HT1080 (cell line): ENCODE measurements at regions not wholly inside any gene's neighbourhood (a gene's known extent, or its start where the extent isn't known, plus 50 kb on each side); places are given as distances from the start of the nearest gene placed in this dataset.
A peak's percentile ranks its signal among the peaks of the same experiment; 100 is the strongest.

Source experiments
- DNase-seq: peaks from one replicate; pipeline ENCODE4 v3.0.0-alpha.2; 2015; ENCODE audit warnings: low read depth

DNA sequence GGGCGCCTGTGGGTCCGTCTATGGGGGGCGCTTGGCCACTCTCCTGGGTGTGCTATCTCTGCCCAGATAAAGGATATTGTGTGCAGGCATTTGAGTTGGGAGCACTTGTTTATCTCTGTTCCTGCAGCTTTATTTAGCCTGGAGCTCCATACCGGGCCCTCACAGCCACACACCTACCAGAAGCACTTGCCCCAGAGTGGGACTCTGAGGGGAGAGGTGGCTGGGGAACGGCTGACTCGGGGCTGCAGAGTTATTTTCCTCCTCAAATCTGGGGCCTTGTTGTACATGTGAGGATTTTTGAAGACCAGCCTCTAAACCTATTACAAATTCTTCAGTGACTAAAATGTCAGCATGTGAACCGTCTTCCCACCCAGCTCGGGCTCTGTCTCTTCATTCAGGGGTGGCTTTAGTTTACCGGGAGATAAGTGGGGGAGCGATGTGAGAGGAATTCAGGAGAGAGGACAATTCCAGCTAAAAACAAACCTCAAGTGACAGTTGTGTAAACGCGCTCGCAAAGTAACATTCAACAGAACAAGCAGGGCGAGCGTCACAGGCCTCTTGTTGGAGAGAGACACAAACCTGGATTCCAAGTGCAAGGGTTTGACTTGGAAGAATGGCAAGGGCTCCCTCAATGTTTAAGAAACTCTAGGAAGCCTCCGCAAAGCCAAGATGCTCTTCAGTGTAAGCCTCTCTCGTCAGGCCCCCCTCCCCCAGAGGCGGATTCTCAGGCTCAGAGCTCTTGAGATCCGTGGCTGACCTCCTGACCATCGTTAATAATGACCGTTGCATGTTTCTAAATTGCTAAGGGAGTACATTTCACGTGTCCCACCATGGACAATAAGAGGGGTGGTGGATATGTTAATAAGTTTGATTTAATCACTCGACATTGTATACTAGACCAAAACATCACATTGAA is 548.9 kb downstream of the QKI start:
- DNase-seq = no peak

DNA sequence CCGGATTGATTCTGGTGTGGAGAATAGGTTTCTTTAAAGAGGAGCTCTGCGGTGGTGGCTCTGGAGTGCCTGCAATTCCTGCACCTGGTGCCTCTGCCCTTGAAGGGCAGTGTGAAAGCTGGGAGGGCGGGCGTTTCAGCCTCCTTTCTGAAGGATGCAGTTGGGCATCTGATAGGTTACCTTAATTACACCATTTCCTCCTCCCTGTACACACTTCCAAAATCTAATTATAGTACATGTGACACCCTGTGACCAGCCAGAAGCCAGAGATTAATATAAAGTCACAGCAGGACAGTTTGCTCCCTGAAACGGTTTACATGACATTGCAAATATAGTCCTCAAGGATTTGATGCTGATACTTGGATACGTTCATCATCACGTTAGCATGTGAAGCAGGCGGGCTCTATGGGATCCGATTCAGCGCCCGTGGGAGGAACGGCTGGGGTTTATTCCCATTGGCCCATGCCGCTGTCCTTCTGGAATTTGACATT is 548.2 kb downstream of the QKI start:
- no peak for DNase-seq

DNA sequence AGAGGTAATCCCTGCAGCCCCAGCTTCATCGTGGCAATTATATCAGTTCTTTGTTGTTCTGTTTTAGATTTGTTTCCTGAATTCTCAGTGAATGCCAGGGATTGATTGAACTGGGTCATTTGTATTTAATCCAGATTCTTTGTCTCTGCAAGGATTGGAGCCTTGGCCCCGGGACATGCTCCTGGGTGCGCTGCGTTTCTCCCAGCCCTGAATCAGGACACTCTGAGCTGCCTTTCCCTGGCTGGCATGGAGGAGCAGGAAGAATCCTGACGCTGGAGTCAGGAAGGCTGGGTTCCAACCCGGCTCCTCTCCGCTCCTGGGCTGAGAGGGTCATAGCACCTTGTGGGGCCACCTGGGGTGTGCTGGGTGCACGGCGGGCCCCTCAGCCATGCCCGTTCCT is 545.6 kb downstream of the QKI start:
- DNase-seq = no peak

DNA sequence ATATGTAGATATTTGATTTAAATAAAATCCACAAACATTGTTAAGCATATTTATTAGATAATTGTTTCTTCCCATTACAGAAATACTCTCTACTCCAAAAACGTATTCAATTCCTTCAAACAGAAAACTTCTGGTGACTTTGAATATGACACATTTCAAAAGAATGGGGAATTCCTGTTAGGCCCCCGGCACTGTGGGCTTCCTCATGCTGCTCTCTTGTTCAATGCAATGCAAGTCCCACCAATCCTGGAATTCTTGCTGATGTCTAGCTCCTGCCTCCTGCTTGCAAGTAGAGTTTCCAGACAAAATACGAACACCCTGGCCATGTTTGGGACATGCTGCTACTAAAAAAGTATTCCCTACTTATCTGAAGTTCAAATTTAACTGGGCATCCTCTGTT is 544.1 kb downstream of the QKI start:
- peak; percentile 60 for DNase-seq

DNA sequence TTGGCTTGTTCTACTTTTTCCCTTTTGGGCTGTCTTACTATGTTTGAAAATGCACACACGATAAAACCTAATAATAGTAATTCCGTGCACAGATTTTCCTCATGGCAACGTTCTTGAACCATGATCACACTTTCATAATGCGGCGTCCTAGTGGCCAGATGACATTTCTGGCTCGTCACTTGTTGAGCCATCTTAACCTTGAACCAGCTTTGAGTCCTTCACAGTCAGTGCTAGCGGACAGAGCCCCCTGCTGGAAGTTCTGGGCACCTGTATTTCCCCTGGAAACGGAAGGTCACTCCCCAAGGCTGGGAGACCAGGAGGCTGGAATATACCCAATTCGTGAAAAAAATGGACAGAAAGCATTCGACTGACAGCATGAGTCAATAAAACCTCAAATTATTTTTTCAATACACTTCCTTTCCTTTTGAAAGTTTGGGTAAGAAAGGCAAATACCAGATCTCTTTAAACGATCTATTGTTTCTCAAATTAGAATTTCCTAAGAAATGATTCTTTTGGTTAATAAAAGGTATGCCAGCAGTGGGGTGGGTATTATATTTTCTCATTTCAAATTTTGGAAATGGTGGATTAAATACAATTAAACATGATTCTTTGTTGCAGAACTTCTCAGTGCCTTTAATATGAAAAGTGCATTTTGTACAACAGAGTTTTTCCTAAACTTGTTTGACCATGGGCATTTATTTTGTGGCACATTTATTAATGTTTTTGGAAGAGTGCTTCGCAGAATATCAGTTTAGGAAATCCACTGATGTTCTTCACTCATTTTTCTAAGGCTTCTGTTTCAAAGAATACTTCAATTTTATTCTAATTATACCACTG is 542.3 kb downstream of the QKI start:
- peak; percentile 77 for DNase-seq

DNA sequence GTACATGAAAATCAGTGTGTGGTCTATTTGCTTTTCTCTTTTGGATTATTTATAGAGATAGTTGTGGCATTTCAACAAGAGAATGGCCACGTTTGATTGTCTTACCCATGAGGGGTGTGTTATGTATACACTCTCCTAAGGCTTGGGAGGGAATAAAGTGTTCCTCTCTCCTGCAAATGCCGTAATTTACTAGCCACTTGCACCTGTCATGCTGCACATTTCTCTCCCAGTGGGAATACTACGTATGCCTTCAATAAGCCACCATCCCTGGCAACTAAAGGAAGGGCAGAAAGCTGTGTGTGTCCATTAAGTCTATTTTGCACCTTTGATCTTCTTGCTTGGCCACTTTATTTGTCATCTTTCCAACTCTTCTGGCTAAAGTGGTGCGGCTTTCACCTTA is 541.2 kb downstream of the QKI start:
- no peak for DNase-seq

DNA sequence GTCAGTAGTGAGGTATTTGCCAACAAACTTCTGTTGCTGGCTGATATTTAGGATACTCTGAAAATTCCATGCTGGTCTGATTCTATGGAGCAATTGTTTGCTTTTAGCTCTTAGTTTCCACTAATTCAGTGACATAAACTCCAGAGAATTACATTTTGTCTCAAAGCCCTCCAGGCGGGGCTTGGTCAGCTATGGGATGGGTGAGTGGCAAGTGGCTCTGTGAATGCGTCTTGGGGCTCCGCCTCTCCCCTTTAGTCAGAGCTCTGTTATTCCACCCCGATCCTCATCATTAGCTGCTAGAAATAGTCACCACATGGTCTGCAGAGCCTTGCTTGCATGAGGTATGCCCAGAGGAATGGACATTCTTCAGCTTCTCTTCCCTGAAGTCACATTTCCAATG is 540.6 kb downstream of the QKI start:
- no peak for DNase-seq

DNA sequence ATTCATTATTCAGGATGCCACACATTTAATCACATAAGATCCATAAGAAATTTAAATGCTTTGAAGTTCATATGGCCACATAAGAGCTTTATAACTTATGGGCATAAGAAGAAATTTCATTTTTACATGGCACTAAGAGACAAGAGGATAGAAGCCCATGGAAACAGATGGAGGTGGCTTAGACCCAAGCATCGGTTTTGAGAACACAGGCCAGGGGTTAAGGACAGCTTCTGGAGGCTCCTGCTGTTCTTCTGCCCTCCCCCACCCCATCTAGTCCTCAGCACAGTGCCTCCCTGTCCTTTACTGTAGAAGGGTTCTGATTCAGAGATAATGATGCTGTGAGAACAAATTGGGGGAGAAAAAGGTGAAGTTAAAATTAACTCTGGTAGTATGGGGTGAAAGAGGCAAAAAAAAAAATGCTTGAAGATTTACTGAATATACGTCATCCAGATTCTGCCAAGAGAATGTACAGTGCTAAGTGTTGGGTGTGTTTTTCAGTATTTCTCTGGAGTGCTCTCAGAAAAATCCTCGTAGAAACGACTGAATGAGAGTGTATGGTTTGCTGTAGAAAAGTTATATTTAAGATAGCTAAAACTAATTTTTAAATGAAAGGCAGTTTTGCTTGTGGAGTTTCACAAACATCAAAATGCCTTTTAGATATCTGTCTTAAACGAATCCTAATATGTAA is 539.7 kb downstream of the QKI start:
- DNase-seq = no peak

DNA sequence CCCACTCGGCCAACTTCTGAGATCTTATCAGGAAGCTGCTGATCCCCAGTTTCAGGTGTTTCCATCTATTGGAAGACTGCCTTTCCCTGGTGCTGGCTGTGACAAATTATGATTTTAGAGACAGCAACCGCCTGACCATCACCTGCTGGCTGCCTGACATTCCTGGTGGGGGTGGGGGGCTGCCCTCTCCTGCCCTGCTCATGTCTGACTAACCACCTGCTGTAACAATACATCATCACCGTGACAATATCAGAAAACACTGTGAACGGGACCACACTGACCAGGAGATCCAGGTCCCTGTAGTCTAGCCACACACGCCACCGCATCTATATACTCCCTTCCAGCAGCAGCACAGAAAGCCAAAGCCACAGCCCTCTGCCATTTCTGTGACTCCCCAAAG is 537.5 kb downstream of the QKI start:
- DNase-seq = no peak

DNA sequence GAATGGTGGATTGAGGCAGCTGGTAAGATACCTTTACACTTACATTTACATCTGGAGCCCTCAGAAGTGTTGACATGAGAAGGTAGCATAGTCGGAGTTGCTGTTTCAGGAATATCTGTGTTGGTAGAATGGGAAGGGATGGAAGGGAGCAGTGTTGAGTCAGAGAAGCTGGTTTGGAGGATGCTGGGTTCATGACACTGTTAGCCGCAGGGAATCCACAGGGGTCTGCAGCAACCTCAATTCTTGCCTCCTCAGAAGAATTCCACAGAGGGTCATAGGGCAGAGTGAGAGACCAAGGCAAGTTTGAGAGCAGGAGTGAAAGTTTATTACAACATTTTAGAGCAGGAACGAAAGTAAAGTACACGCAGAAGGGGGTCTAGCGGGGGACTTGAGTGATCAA is 536.8 kb downstream of the QKI start:
- DNase-seq = no peak

DNA sequence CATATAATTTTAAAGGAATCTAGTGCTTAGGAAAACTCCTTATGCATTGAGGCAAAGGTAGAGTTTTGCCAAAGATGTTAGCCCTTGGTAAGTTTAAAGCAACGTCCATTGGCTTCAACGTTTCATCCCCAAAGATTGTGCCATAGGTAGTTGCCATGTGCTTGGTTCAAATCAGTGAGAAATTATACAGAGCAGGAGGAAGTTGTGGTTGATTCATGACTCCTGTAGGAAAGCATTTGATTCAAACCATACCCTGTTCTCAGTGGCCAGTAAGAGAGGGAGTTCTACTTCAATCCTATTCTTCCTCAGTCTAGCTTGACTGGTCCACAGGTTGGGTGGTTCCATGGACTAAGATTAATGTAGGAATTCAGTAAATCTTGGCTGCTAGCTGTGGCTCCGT is 535.6 kb downstream of the QKI start:
- peak; percentile 74 for DNase-seq

DNA sequence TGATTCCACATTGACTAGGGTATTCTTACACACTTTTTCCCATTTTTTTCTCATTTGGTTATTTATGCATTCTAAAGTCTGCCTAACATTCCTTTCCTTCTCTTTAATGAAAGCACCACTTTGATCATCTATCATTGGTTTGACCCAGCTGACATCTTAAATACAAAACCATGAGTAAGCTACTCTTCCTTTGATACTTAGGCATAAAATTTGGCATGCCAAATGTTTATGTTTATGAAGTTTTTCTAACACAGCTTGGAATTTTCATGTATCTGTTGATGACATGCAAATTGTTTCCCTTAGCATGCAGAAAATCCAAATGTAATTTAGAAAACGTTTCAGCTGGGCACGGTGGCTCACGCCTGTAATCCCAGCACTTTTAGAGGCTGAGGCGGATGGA is 534.9 kb downstream of the QKI start:
- no peak for DNase-seq

DNA sequence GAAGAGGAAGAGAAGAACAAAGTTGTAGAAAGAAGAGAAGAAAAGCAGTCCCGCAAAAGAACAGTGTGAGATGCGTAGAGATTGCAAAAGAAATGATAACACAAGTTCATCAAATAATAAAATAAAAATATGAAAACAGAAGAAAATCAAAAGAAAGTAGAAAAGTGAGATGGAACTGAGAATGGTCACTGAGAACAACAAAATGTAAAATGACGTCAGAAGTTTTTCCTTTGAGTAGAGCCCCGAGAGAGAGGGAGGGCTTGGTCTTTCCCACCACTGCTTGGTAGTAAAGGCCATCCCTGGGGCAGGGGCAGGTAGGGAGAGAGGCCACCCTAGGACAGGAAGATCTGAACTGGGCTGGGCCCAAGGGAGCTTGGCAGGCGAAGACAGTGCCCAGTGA is 533.7 kb downstream of the QKI start:
- DNase-seq = no peak

DNA sequence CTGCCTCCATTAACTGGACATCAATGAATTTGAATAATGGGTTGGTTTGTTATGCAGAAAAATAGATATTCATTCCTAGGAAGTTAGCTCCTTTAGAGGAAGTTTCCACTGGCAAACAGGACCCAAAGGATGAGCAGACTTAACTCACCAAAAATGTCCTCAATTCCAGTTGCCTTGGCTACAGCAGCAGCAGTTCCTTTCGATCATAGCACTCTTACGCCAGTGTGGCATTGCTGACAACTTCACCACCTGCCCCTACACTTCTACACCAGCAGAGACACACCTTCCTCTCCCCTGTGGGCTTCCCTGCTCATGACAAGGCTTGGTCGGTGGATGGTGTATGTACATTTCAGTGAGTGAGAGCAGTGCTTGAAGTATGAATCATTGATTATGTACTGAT is 532.8 kb downstream of the QKI start:
- DNase-seq = no peak

DNA sequence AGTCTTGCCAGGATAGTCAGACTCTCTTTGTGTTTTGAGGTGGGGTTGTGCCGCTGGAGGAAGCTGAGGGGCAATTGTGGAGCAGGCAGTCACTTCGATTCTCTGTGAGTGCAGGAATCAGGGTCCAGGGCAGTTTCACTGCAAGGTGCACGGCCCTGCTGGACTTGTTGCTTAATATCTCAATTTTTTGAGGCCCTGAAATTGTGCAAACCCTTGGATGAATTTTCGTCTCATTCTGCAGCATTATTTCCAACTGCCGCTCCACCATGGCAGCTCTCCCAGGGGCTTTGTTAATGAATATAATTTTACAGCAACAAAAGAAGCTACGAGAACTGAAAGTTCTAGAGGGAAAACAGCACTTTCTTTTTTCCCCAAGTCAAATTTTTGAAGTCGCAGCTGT is 531.9 kb downstream of the QKI start:
- DNase-seq = no peak

DNA sequence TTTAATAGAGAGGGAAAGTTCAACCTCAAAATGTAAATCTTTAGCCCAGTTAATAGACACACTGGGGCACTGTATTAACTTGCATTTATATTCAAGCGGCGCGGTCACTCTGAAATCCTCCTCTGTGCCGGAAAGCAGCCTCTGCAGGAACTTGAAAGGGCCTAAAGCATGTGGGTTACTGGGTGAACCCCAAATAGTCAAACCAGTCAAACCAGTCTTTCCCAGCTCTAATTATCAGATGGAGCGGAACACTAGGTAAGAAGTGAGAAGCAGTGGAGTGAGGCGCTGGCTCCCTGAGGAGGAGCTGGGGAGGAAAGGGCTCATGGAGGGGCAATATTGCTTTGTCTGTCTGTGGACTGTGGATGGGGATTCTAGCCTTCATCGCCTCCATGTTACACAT is 531.3 kb downstream of the QKI start:
- DNase-seq = no peak

DNA sequence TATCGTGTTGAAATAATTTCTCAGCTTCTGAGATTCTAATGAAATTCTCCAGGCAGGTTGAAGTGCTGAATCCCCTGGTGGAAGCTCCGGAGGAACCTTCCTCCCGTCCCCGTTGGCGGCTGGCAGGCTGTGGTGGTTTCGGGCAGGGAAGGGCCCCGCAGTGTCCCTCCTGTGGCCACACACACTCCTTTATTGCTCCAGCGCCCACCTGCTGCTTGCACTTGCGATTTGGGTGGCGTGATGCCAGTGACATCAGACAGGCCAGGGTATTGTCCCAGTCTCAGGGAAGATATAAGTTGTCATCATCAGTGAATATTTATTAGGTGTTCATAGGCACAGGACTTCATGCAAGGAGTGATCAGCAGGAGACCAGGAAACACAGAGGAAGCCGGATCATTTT is 530.4 kb downstream of the QKI start:
- DNase-seq = no peak

DNA sequence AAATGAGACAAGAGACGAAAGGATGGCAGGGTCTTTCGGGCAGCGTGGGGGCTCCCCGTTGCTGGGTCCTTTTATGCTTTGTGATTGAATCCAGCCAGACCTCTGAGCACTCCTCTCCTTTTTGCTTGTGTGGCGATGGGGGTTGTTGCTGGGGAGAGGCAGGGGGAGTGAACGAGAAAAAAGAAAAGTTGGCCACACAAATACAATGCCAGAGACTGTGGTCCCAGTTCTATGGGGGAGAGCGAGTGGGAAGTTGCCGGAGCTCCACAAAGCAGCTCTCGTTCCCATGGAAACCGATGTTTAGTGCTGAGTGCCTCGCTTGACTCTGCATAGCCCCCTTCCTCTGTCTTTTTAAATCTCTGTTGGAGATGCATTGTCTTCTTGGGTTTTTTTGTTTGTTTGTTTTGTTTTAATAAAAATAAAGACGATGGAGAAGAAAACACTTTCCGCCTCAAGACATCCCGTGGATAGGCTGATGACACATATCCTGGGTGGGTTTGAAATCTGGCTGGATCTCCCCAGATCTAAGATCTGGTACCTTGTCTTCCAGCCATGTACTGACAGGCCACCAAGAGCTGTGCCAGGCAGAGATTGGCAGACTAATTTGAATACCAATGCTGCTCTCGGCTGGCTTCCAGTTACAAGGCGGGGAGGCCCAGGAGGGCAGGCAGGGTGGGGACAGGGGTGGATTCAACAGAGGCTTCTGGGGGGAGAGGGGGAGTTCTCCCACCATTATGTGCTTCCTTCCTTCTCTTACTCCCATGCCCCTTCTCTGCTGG is 529.3 kb downstream of the QKI start:
- peak; percentile 19 for DNase-seq

DNA sequence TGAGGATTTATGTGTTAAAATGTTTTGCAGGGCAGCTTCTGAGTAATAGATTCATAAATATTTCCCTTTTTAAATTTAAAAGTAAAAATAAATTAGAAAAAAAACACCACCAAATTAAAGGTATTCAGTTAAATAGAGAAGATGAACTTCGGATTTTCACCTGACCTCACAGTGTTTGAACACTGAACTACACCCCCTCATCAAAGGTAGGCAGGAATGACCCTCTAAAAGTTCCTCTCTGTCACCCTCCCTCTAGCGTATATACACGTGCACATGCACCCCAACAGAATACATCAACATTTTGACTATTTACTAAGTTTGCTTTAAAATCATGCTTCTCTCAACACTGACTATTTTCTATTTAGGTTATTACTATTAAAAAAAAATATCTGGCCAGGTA is 528.3 kb downstream of the QKI start:
- no peak for DNase-seq

DNA sequence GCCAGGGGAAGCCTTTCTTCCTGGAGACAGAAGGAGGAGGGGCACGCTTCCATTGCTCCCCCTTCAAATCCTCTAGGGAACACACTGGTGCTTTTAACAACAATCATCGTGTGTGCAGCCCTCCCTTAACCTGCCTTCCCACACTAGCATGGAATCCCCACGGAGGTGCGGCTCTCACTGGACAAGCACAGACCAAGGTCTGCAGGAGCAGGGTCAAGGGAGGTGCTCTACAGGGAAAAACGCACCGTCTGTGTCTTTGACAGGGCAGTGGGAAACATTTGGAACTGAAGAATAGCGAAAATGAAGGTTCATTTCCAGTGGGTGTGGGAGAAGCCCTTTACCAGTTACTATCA is 527.1 kb downstream of the QKI start:
- DNase-seq = no peak
